ENCODE measurements at regions not wholly inside any gene's neighbourhood (a gene's known extent, or its start where the extent isn't known, plus 50 kb on each side); places are given as distances from the start of the nearest gene placed in this dataset.

- no peak overlapping the region for H3K27ac ChIP-seq
- TF ChIP-seq ZFX (IDR thresholded peaks at IDR 0.05; ENCODE audit: borderline replicate concordance): no peak
- TF ChIP-seq, protein P1, sequence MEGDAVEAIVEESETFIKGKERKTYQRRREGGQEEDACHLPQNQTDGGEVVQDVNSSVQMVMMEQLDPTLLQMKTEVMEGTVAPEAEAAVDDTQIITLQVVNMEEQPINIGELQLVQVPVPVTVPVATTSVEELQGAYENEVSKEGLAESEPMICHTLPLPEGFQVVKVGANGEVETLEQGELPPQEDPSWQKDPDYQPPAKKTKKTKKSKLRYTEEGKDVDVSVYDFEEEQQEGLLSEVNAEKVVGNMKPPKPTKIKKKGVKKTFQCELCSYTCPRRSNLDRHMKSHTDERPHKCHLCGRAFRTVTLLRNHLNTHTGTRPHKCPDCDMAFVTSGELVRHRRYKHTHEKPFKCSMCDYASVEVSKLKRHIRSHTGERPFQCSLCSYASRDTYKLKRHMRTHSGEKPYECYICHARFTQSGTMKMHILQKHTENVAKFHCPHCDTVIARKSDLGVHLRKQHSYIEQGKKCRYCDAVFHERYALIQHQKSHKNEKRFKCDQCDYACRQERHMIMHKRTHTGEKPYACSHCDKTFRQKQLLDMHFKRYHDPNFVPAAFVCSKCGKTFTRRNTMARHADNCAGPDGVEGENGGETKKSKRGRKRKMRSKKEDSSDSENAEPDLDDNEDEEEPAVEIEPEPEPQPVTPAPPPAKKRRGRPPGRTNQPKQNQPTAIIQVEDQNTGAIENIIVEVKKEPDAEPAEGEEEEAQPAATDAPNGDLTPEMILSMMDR (IDR thresholded peaks at IDR 0.05): no peak
Observed at GRCh38 chr5:124417196-124417595, 329.2 kb downstream of the ZNF608 start.

DNA sequence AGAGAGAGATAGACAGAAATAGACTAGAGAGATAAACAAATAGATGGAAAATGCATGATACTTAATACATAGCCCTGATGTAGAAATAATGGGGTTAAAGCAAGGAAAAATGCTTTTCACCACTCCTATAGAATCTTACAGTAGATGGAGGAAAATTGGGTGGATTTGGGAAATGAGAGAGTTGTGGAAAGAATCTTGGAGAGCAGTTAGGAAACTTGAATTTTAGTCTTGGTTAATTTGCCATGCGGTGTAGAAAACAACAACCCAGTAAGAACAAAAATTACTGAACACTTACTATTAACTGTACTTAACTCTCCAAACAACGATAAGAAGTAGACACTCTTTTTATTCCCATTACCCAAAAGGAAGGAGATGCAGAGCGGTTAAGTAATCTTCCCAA, 329.8 kb downstream of the ZNF608 start:
- H3K27ac ChIP-seq: no peak overlapping the region
- TF ChIP-seq, protein P1 (IDR thresholded peaks at IDR 0.05): no peak
- no peak for TF ChIP-seq ZFX (IDR thresholded peaks at IDR 0.05; ENCODE audit: borderline replicate concordance)

DNA sequence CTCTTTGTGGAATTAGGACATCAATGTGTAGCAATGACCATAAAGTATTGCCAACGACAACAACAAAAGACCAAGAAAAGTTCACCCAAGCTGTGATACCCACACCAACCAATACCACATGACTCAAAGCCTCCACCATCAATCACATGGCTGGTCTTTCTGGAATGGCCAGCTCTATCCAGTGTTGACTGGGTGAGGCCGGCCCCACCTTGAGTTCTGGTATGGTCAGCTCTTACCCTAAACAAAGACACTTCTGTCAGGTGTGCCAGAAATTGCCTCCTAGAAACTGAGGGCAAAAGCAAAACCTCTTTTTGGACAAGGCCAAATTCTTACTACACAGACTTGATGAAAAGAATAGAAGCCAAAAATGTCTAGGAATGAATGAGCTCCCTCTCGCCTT, 331.5 kb downstream of the ZNF608 start:
- TF ChIP-seq ZFX (IDR thresholded peaks at IDR 0.05; ENCODE audit: borderline replicate concordance): no peak
- TF ChIP-seq, protein P1 (IDR thresholded peaks at IDR 0.05): no peak
- H3K27ac ChIP-seq: no peak overlapping the region

DNA sequence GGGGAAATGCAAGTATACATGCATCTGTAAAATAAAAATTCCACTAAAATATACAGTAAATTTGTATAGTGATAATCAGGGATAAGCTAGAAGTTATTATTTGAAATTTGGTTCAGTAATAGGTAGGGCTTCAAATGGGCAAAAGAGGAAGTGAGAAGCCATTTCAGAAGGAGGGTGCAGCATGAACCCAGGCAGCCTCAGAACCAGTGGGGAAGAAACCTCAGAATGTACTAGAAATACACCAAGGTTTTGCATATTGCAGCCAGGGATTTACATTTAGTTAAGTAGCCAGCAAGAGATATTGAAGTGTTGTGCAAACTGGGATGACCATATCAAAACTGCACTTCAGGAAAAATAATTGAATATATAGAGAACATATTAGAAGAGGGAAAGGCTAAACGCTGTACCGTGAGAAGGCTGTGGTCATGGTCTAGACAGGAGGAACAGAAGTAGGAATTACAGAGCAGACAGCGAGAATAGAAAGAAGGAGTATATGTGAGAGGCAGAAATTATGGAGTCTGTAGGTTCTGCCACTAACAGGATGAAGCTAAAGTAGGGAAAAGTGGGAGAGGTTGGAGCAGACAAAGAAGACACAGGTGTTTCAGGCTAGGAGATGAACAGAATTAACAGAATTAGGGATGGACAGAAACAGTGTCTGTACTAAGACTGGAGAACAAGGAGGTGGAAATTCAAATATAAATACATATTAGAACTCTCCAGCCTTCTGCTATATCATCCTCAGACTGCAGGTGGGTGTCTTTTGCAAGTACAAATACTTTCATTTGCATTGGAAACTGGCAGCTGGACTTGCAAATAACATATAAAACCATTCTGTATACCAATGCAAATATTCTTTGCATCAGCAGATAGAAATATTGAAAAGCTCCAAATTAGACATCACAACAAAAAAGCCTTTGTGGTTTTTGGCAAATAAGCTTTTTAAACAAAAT, 335.6 kb downstream of the ZNF608 start:
- TF ChIP-seq, protein P1 (IDR thresholded peaks at IDR 0.05): no peak
- TF ChIP-seq ZFX (IDR thresholded peaks at IDR 0.05; ENCODE audit: borderline replicate concordance): no peak
- H3K27ac ChIP-seq: no peak overlapping the region

DNA sequence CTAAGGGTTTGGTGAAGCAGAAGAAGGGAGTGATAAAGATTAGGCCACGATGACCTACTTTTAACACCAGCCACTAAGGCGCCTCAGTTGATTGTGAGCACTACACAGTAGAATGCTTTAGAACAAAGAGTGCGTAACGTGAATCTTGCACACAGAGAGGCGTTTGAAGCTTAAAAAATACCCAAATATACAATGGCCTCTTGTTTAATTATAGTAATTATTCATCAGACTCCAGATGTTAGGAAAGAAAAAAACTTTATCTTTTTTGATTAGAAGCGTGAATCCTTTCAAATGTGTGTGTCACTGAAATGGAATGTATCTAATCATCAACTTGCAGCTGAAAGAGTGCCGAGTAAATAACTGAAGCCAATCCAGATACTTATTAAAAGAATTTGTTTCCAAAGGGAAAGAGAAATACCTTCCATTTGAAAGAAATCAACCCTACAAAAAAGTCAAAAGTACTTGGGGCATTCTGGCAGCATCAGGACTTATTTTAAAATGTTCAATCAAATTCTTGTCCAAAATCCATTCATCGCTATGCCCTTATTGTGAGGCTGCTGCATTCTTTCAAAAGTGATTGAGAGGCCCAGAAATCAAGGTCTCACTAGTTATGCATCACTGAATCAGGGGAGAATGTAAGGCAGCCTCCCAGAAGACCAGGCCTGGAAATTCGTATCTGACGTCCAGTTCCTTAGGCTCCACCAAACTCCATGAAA, 337.5 kb downstream of the ZNF608 start:
- TF ChIP-seq ZFX (IDR thresholded peaks at IDR 0.05; ENCODE audit: borderline replicate concordance): no peak
- TF ChIP-seq, protein P1 (IDR thresholded peaks at IDR 0.05): no peak
- H3K27ac ChIP-seq: no peak overlapping the region

DNA sequence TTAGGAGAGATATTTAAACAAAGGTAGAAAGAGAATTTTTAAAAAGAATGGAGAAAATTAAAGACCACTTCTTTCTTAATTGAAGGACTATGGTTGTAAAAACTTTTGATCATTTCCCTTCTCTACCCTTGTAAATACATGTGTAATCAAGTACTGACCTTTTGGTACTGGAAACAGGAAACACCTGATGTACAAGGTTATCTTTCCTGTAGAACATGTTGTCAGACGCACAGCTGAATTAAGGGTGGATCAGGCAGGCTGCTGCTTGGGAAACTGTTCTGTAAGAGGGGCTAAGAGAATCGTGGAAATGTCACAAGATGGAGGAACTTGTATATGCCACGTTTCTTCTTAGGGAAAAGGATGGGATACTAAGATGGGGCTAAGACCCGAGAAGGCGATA, 341.6 kb downstream of the ZNF608 start:
- no peak overlapping the region for H3K27ac ChIP-seq
- no peak for TF ChIP-seq ZFX (IDR thresholded peaks at IDR 0.05; ENCODE audit: borderline replicate concordance)
- TF ChIP-seq, protein P1 (IDR thresholded peaks at IDR 0.05): no peak

DNA sequence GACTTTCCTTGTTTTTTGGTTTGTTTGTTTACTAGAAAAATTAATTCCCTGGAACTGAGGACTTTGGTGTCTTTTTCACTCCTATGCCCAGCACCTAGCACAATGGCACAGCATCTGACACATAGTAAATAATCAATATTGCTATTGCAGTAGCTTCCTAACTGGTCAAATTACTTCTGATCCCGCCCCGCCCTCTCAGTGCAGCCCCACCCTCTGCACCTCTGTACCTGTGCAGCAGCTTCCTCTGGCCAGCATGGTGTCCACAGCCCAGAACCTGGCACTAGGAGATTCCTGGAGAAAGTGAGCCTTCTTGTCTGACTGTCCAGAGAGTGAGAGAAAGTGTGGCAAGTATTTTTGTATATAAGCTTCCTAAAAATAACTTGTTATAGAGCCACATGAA, 343.2 kb downstream of the ZNF608 start:
- H3K27ac ChIP-seq: no peak overlapping the region
- no peak for TF ChIP-seq ZFX (IDR thresholded peaks at IDR 0.05; ENCODE audit: borderline replicate concordance)
- TF ChIP-seq, protein P1 (IDR thresholded peaks at IDR 0.05): no peak

All from 22Rv1 (cell line).